Uterus (tissue), 2 donors: ENCODE measurements at regions not wholly inside any gene's neighbourhood (a gene's known extent, or its start where the extent isn't known, plus 50 kb on each side); places are given as distances from the start of the nearest gene placed in this dataset.

Source experiments
- CTCF ChIP-seq, 4 experiments: fragments of 200-600 bp in 2 of 4; fragments of 450-650 bp in 2 of 4; sonication (generic) in 2 of 4; IDR thresholded peaks; one replicate each; pipeline ENCODE4 v1.5.1; 2016 to 2019; ENCODE audit warnings: antibody characterized with exemption in 4 of 4, mild to moderate bottlenecking in 2 of 4, moderate library complexity in 1 of 4
- POLR2A ChIP-seq, 2 donors: fragments of 450-650 bp; IDR thresholded peaks; one replicate each; pipeline ENCODE4 v1.6.1; 2016; ENCODE audit warnings: antibody characterized with exemption in 2 of 2, mild to moderate bottlenecking in 1 of 2, moderate library complexity in 1 of 2

GRCh38 chr3:8444883-8445282 lies 56.7 kb upstream of the LMCD1 start:
- no peak for TF ChIP-seq CTCF (IDR thresholded peaks at IDR 0.05)
- no peak for TF ChIP-seq POLR2A (IDR thresholded peaks at IDR 0.05)
